ENCODE measurements at regions not wholly inside any gene's neighbourhood (a gene's known extent, or its start where the extent isn't known, plus 50 kb on each side); places are given as distances from the start of the nearest gene placed in this dataset.
"Not testable (repeated sequence)": the region's sequence is repeated elsewhere in the genome, so short reads cannot be mapped to it uniquely, and the experiment has no call there.

DNA sequence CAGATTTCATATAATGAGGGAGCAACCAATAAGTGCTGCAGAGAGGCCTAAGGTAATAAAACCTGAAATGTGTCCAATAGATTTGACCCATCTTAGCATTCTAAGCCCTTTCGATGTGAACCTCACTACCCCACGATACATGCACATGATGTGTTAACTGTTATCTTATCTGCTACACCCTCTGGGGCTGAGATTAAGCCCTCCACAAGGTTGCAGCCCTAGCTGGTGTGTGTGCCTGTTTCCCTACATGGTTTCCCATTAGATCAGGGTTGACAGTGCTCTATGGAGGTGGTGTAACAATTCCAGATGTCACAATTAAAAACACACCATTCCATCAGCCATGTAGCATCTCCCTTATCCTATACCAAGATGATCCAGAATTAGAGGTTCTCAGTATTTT is 68.9 kb upstream of the THSD7B start:
- TF ChIP-seq REST (IDR thresholded peaks at IDR 0.05; ENCODE audit: insufficient read depth in 1 of 2, low read depth in 2 of 2, low read length in 1 of 2) (no peak), TCF7L2 (IDR thresholded peaks at IDR 0.05; ENCODE audit: low read depth, low read length) (no peak), SIN3A (IDR thresholded peaks at IDR 0.05; ENCODE audit: borderline replicate concordance, insufficient read depth, low read depth, low read length) (no peak), POLR2AphosphoS5 (IDR thresholded peaks at IDR 0.05; ENCODE audit: low read depth, low read length) (no peak)
- TF ChIP-seq, protein P1, sequence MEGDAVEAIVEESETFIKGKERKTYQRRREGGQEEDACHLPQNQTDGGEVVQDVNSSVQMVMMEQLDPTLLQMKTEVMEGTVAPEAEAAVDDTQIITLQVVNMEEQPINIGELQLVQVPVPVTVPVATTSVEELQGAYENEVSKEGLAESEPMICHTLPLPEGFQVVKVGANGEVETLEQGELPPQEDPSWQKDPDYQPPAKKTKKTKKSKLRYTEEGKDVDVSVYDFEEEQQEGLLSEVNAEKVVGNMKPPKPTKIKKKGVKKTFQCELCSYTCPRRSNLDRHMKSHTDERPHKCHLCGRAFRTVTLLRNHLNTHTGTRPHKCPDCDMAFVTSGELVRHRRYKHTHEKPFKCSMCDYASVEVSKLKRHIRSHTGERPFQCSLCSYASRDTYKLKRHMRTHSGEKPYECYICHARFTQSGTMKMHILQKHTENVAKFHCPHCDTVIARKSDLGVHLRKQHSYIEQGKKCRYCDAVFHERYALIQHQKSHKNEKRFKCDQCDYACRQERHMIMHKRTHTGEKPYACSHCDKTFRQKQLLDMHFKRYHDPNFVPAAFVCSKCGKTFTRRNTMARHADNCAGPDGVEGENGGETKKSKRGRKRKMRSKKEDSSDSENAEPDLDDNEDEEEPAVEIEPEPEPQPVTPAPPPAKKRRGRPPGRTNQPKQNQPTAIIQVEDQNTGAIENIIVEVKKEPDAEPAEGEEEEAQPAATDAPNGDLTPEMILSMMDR (IDR thresholded peaks at IDR 0.05) = no peak
- CTCF ChIA-PET = no interaction called here
- DNase-seq (ENCODE audit: low read depth, low spot score) (no peak), ATAC-seq (no peak)
- no peaks in the 10 kb centered on the region for H3K9me3 ChIP-seq (ENCODE audit: control insufficient read depth, insufficient read depth, low read depth, low read length)
- no peaks in the 10 kb centered on the region for H3K27me3 ChIP-seq (ENCODE audit: control insufficient read depth, insufficient read depth, low read length)
- in situ Hi-C loops (cut with HindIII; ENCODE audit: low pct_unique_long_range_greater_than_20kb, low sequenced_read_pairs) (no loop called here), intact Hi-C loops (cut with micrococcal nuclease; ENCODE audit: unreplicated experiment) (no loop called here)
- H3K4me3 ChIP-seq (ENCODE audit: low read depth in 2 of 2, low read length in 2 of 2) = no peak overlapping the region
- BruUV-seq (replicated peaks) = no TSS peak
- H3K36me3 ChIP-seq (ENCODE audit: control insufficient read depth, insufficient read depth, low read length) = no peaks in the 10 kb centered on the region
- no peak overlapping the region for H3K27ac ChIP-seq (ENCODE audit: low read length)
- POLR2A ChIA-PET = no interaction called here
- no peaks in the 10 kb centered on the region for H3K4me1 ChIP-seq (ENCODE audit: control insufficient read depth, insufficient read depth, low read length)

DNA sequence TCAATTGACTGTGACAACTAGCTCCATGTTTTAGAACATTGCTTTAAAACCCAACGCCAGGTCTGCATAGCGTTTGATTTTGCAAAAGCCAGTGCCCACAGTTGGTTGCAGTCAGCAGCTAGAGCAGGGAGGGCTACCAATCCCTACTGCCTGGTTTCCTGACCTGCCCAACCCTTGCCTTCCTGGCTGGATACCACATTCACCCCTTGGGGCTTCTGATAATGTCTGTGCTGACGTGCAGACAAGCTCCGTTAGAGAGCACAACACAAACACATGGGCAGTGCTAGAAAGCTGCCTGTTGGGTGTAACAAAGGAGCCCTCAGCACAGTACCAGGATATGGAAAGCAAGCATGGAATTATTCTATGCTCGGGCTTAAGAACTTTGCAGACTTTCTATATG is 71.4 kb upstream of the THSD7B start:
- in situ Hi-C loops (cut with HindIII; ENCODE audit: low pct_unique_long_range_greater_than_20kb, low sequenced_read_pairs) = no loop called here
- TF ChIP-seq POLR2AphosphoS5 (IDR thresholded peaks at IDR 0.05; ENCODE audit: low read depth, low read length) (no peak), SIN3A (IDR thresholded peaks at IDR 0.05; ENCODE audit: borderline replicate concordance, insufficient read depth, low read depth, low read length) (no peak)
- TF ChIP-seq, protein P1 (IDR thresholded peaks at IDR 0.05) = no peak
- POLR2A ChIA-PET = no interaction called here

GRCh38 chr2:136680079-136680478 is 85.3 kb upstream of the THSD7B start:
- H3K9me3 ChIP-seq (ENCODE audit: control insufficient read depth, insufficient read depth, low read depth, low read length); CTCF ChIA-PET; intact Hi-C loops (cut with micrococcal nuclease; ENCODE audit: unreplicated experiment); H3K27ac ChIP-seq (ENCODE audit: low read length); H3K4me1 ChIP-seq (ENCODE audit: control insufficient read depth, insufficient read depth, low read length); BruUV-seq (replicated peaks); in situ Hi-C loops (cut with HindIII; ENCODE audit: low pct_unique_long_range_greater_than_20kb, low sequenced_read_pairs); H3K36me3 ChIP-seq (ENCODE audit: control insufficient read depth, insufficient read depth, low read length); H3K4me3 ChIP-seq (ENCODE audit: low read depth in 2 of 2, low read length in 2 of 2); ATAC-seq; DNase-seq (ENCODE audit: low read depth, low spot score); H3K27me3 ChIP-seq (ENCODE audit: control insufficient read depth, insufficient read depth, low read length): not testable (repeated sequence)
- POLR2A ChIA-PET = interaction anchor here (0.6 kb wide), 1 partner anchor 385 kb away, joined by 3 read pairs; no protein-coding TSS in a partner anchor

More for the DNA sequence above, 71.4 kb upstream of the THSD7B start:
- Histone ChIP-seq H3K4me3 (ENCODE audit: low read depth in 2 of 2, low read length in 2 of 2) (no peak overlapping the region), H3K27ac (ENCODE audit: low read length) (no peak overlapping the region), H3K27me3 (ENCODE audit: control insufficient read depth, insufficient read depth, low read length) (no peaks in the 10 kb centered on the region), H3K36me3 (ENCODE audit: control insufficient read depth, insufficient read depth, low read length) (no peaks in the 10 kb centered on the region), H3K9me3 (ENCODE audit: control insufficient read depth, insufficient read depth, low read depth, low read length) (no peaks in the 10 kb centered on the region), H3K4me1 (ENCODE audit: control insufficient read depth, insufficient read depth, low read length) (no peaks in the 10 kb centered on the region)
- ATAC-seq (no peak), DNase-seq (ENCODE audit: low read depth, low spot score) (no peak)
- BruUV-seq (replicated peaks) = no TSS peak
- CTCF ChIA-PET = no interaction called here
- intact Hi-C loops (cut with micrococcal nuclease; ENCODE audit: unreplicated experiment) = no loop called here
